Superior temporal gyrus (tissue), 1 donor: ENCODE measurements at regions not wholly inside any gene's neighbourhood (a gene's known extent, or its start where the extent isn't known, plus 50 kb on each side); places are given as distances from the start of the nearest gene placed in this dataset.
A peak's percentile ranks its signal among the peaks of the same experiment; 100 is the strongest.
"Not testable (repeated sequence)": the region's sequence is repeated elsewhere in the genome, so short reads cannot be mapped to it uniquely, and the experiment has no call there.

Experiments
- DNase-seq: peaks from one replicate; pipeline ENCODE4 v3.0.0-alpha.2; 2016; ENCODE audit errors: extremely low spot score

DNA sequence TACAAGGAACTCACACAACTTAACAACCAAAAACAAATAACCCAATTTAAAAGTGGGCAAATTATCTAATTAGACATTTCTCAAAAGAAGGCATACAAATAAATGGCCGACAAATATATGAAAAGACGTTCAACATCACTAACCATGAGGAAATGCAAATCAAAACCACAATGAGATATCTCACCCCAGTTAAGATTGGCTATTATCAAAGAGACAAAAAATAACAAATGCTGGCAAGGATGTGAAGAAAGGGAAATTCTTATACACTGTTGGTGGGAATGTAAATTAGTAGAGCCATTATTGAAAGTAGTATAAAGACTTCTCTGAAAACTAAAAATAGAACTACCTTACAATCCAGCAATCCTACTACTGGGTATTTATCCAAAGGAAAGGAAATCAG lies 96.7 kb upstream of the SIRPG start:
- DNase-seq = no peak

GRCh38 chr20:1752045-1752444 lies 94.5 kb upstream of the SIRPG start:
- DNase-seq = no peak

GRCh38 chr20:1748777-1749176 lies 91.2 kb upstream of the SIRPG start:
- no peak for DNase-seq

GRCh38 chr20:1747953-1748577 lies 90.5 kb upstream of the SIRPG start:
- DNase-seq = no peak

DNA sequence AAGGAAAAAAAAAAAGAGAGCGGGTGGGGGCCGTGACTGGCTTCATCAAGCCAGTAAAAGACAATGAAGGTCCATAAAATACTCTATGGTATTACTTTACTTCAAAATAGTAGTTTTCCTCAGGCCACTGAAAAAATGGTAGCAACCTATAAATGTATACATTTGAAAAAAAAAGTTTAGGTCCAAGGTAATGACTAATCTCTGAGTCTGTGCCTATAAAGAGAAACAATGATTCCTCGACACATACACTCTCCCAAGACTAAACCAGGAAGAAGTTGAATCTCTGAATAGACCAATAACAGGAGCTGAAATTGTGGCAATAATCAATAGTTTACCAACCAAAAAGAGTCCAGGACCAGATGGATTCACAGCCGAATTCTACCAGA lies 84.5 kb upstream of the SIRPG start:
- not testable (repeated sequence) for DNase-seq

GRCh38 chr20:1741309-1742048 lies 83.9 kb upstream of the SIRPG start:
- no peak for DNase-seq

GRCh38 chr20:1737134-1737533 lies 79.6 kb upstream of the SIRPG start:
- DNase-seq = no peak

DNA sequence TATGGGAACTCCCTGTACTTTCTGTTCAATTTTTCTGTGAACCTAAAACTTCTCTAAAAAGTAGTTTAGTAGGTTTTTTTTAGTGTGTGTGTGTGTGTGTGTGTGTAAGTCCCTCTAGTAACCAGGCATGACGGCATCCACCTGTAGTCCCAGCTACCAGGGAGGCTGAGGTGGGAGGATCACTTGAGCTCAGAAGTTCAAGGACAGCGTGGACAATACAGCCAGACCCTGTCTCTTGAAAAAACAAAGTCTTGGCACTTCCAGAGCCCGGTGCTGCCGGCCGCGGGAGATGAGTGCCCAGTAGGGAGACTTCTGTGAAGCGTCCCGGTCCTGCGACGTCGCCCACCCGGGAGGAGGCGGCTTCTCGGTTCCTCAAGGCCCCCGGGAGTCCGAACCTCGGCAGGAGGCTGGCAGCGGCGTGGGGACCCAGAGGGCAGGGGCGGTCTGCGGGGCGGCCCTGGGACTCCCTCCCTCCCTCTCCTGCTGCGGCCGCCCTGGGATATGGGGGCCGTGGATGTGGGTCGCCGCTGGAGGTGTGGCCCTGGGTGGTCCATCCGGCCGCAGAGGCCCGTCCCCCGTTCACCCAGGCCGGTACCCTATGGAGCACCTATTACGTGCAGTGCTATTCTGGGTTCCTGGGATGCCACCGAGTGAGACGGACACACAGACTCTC lies 78.0 kb upstream of the SIRPG start:
- no peak for DNase-seq

GRCh38 chr20:1734269-1734858 lies 76.8 kb upstream of the SIRPG start:
- DNase-seq = peak; percentile 73

GRCh38 chr20:1731828-1732375 lies 74.3 kb upstream of the SIRPG start:
- DNase-seq = not testable (repeated sequence)

- DNase-seq = not testable (repeated sequence)
These were observed 73.6 kb upstream of the SIRPG start for GRCh38 chr20:1730981-1731711.

GRCh38 chr20:1727303-1727702 lies 69.7 kb upstream of the SIRPG start:
- not testable (repeated sequence) for DNase-seq

DNA sequence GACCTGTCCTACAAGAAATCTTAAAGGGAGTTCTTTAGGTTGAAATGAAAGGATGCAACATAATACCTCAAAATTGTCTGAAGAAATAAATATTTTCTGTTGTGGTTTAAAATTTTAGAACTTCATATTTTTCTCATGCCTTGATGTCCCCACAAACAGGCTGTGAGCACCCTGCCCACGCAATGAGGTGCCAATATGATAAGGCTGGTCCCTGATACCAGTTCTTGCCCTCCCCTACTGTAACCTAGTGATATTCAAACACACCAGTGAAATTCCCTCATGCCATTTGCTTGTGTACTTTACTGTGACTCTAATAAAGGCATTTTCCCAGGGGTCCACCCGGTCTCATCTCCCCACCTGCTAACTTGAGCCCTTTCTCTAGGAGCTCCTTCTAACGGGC lies 67.3 kb upstream of the SIRPG start:
- no peak for DNase-seq

- DNase-seq = no peak
These were observed 65.0 kb upstream of the SIRPG start for GRCh38 chr20:1722513-1723050.

- DNase-seq = no peak
These were observed 64.3 kb upstream of the SIRPG start for GRCh38 chr20:1721687-1722512.

GRCh38 chr20:1720845-1721475 lies 63.4 kb upstream of the SIRPG start:
- DNase-seq = no peak

GRCh38 chr20:1720226-1720625 lies 62.6 kb upstream of the SIRPG start:
- DNase-seq = no peak

DNA sequence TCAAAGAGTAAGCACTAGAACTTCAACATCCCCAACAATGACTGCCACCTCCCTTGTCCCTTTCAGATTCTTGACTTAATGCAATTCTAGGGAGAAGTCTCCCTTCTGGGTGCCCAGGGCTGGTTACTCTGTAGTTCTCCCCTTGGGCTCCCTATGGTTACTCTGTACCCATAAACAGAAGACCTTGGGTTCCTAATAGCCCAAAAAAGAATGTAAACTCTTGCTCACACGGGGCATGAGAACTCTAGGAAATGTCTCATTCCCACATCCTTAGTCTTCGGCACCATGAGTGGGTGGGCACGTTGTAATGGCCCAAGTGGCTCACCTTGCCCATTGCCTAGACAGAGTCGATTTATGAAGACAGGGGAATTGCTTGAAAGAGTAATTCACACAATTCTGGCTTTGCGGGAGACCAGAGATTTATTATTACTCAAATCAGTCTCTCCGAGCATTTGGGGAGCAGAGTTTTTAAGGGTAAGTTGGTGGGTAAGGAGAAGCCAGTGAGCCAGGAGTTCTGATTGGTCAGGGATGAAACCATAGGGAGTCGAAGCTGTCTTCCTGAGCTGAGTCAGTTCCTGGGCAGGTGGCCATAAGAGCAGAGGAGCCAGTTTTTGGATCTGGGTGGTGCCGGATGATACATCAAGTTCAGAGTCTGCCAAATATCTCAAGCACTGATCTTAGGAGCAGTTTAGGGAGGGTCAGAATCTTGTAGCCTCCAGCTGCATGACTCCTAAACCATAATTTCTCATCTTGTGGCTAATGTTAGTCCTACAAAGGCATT lies 61.2 kb upstream of the SIRPG start:
- peak; percentile 39 for DNase-seq
